GM18498 (cell line): ENCODE measurements at regions not wholly inside any gene's neighbourhood (a gene's known extent, or its start where the extent isn't known, plus 50 kb on each side); places are given as distances from the start of the nearest gene placed in this dataset.
"Not testable (repeated sequence)": the region's sequence is repeated elsewhere in the genome, so short reads cannot be mapped to it uniquely, and the experiment has no call there.

ENCODE experiments used
- ATAC-seq: cut with Tn5 transposase; IDR thresholded peaks from one replicate; pipeline ENCODE4 v1.9.1; 2021; ENCODE audit warnings: mild to moderate bottlenecking, moderate library complexity; ENCODE audit not compliant: unreplicated experiment

- ATAC-seq: no peak
Measured at GRCh38 chr10:9060314-9060713, 1005.8 kb downstream of the GATA3 start.

- no peak for ATAC-seq
Measured at GRCh38 chr10:9061871-9062270, 1007.4 kb downstream of the GATA3 start.

GRCh38 chr10:9066152-9066551, 1011.7 kb downstream of the GATA3 start:
- ATAC-seq: no peak

- ATAC-seq: no peak
Measured at GRCh38 chr10:9068003-9068402, 1013.5 kb downstream of the GATA3 start.

GRCh38 chr10:9069136-9069535, 1014.6 kb downstream of the GATA3 start:
- no peak for ATAC-seq

- ATAC-seq: no peak
Measured at GRCh38 chr10:9075420-9075819, 1020.9 kb downstream of the GATA3 start.

GRCh38 chr10:9076066-9076465, 1021.6 kb downstream of the GATA3 start:
- ATAC-seq: no peak

GRCh38 chr10:9081253-9081652, 1026.8 kb downstream of the GATA3 start:
- ATAC-seq: no peak

GRCh38 chr10:9081961-9082360, 1027.5 kb downstream of the GATA3 start:
- ATAC-seq: no peak

- no peak for ATAC-seq
Measured at GRCh38 chr10:9091530-9092093, 1037.1 kb downstream of the GATA3 start.

GRCh38 chr10:9096288-9096687, 1041.8 kb downstream of the GATA3 start:
- no peak for ATAC-seq

- no peak for ATAC-seq
Measured at GRCh38 chr10:9097206-9097990, 1042.9 kb downstream of the GATA3 start.

- ATAC-seq: no peak
Measured at GRCh38 chr10:9097991-9098306, 1043.5 kb downstream of the GATA3 start.

GRCh38 chr10:9102026-9102425, 1047.5 kb downstream of the GATA3 start:
- ATAC-seq: no peak

- no peak for ATAC-seq
Measured at GRCh38 chr10:9103301-9103700, 1048.8 kb downstream of the GATA3 start.

- ATAC-seq: no peak
Measured at GRCh38 chr10:9111976-9112375, 1057.5 kb downstream of the GATA3 start.

- ATAC-seq: no peak
Measured at GRCh38 chr10:9126728-9127127, 1072.2 kb downstream of the GATA3 start.

GRCh38 chr10:9137368-9137767, 1082.9 kb downstream of the GATA3 start:
- ATAC-seq: no peak

- not testable (repeated sequence) for ATAC-seq
Measured at GRCh38 chr10:9138829-9139228, 1084.3 kb downstream of the GATA3 start.

- no peak for ATAC-seq
Measured at GRCh38 chr10:9140373-9140772, 1085.9 kb downstream of the GATA3 start.

- ATAC-seq: no peak
Measured at GRCh38 chr10:9147475-9147874, 1093.0 kb downstream of the GATA3 start.

- ATAC-seq: no peak
Measured at GRCh38 chr10:9149134-9149533, 1094.6 kb downstream of the GATA3 start.

GRCh38 chr10:9153057-9153456, 1098.6 kb downstream of the GATA3 start:
- not testable (repeated sequence) for ATAC-seq
